ENCODE measurements at regions not wholly inside any gene's neighbourhood (a gene's known extent, or its start where the extent isn't known, plus 50 kb on each side); places are given as distances from the start of the nearest gene placed in this dataset.

DNA sequence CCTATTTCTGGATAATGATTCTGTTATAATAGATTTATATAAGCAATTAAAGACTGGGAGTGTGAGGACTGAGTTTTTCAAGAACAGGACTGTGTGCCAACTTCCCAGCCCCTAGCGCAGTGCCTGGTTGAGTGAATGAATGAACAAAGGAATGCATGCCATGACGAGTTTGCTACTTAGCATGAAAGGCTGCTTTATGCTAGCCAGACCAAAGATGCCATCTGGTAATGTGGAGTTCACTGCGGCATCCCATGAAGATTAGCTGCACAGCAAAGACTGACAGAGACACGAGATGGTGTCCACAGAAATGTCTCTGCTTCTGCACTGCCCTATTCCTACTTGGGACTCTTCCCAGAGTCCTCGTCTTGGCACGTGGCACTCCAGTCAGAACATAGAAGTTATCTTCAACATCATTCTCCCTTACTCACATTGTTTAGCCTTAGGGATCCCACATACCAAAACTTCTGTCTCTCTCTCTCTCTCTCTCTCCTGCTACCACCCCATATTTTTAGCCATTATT, 283.9 kb upstream of the CTNNB1 start:
- DNase-seq (ENCODE audit: low read depth) = no peak
- TF ChIP-seq, protein P1, sequence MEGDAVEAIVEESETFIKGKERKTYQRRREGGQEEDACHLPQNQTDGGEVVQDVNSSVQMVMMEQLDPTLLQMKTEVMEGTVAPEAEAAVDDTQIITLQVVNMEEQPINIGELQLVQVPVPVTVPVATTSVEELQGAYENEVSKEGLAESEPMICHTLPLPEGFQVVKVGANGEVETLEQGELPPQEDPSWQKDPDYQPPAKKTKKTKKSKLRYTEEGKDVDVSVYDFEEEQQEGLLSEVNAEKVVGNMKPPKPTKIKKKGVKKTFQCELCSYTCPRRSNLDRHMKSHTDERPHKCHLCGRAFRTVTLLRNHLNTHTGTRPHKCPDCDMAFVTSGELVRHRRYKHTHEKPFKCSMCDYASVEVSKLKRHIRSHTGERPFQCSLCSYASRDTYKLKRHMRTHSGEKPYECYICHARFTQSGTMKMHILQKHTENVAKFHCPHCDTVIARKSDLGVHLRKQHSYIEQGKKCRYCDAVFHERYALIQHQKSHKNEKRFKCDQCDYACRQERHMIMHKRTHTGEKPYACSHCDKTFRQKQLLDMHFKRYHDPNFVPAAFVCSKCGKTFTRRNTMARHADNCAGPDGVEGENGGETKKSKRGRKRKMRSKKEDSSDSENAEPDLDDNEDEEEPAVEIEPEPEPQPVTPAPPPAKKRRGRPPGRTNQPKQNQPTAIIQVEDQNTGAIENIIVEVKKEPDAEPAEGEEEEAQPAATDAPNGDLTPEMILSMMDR (conservative IDR thresholded peaks at IDR 0.05; ENCODE audit: low read depth, low read length) = no peak
- H3K4me3 ChIP-seq (ENCODE audit: low read depth, low read length) = no peak overlapping the region

DNA sequence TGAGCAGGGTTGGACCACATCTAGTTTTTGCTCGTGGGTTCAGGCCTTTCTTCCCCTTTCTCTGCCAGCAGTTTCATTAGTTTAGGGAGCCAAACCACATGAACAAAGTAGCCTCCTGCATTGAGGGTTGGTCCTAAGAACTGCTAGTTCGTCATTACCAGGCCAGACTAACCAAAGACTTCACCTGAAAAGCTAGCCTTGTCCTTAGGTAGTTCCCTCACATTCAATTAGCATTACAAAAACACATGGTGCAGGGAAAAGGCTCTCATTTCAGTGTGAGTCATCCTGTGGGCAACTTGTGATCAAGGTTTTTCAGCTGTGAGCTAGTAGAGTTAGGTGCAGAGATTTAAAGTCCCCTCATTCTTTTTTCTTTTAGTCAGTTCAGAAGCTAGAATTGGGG, 279.3 kb upstream of the CTNNB1 start:
- peak; percentile 74 for DNase-seq (ENCODE audit: low read depth)
- no peak overlapping the region for H3K4me3 ChIP-seq (ENCODE audit: low read depth, low read length)
- TF ChIP-seq, protein P1 (conservative IDR thresholded peaks at IDR 0.05; ENCODE audit: low read depth, low read length) = no peak

DNA sequence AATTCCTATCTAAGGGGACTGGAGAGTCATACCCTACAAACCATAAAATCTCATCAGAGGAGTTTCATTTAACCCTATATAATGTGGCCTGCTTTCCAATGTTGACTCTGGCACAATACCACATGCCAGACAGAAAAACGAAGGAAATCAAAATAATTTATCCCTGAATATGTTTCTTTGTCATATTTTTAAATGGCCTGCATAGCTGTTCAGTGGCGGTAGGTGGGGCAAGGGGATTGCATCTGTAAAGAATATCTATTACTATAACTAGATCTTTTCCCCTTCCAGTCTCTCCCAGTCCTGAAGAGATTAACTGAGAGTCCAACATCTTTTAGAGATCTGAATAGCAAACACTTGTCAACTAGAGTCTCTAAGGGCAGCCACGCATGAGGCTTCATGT, 278.1 kb upstream of the CTNNB1 start:
- TF ChIP-seq, protein P1 (conservative IDR thresholded peaks at IDR 0.05; ENCODE audit: low read depth, low read length) = peak; percentile 11
- no peak for DNase-seq (ENCODE audit: low read depth)
- H3K4me3 ChIP-seq (ENCODE audit: low read depth, low read length) = no peak overlapping the region

DNA sequence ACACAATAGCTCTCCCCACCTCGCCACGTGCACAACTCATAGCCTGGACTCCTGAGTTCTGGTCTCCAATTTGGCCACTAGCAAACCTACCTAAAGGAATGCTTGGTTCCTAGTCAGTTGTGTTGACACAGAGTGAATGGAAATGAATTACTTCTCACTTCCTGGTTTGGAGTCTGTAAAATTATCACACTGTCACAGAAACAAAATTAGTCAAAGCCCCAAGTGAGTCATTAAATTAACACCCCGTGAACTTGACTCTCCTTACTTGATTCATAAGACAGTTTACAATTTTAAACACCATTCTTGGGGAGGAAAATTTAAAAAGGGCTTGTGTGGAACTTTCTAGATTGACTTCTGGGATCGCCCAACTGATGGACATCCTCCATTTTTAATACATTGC, 276.2 kb upstream of the CTNNB1 start:
- DNase-seq (ENCODE audit: low read depth) = no peak
- TF ChIP-seq, protein P1 (conservative IDR thresholded peaks at IDR 0.05; ENCODE audit: low read depth, low read length) = no peak
- H3K4me3 ChIP-seq (ENCODE audit: low read depth, low read length) = no peak overlapping the region

DNA sequence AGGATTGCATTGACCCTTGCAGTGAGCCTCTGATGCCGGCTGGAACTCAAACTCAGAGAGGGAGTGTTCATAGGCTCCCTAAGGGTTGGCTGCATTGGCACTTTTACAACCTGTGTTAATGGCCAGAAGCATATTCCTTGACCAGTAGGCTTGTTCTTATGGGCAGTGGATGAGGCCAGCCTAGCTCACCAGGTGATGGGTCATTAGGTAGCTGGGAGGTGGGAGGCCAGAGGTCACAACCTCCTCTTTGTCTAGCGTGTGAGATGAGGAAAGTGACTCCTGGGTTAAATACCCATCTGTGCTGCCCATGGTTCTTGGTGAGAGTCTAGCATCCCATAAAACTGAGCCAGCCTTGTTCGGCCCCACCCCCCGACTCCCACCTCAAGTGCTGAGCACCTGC, 275.7 kb upstream of the CTNNB1 start:
- TF ChIP-seq, protein P1 (conservative IDR thresholded peaks at IDR 0.05; ENCODE audit: low read depth, low read length) = no peak
- H3K4me3 ChIP-seq (ENCODE audit: low read depth, low read length) = no peak overlapping the region
- no peak for DNase-seq (ENCODE audit: low read depth)

DNA sequence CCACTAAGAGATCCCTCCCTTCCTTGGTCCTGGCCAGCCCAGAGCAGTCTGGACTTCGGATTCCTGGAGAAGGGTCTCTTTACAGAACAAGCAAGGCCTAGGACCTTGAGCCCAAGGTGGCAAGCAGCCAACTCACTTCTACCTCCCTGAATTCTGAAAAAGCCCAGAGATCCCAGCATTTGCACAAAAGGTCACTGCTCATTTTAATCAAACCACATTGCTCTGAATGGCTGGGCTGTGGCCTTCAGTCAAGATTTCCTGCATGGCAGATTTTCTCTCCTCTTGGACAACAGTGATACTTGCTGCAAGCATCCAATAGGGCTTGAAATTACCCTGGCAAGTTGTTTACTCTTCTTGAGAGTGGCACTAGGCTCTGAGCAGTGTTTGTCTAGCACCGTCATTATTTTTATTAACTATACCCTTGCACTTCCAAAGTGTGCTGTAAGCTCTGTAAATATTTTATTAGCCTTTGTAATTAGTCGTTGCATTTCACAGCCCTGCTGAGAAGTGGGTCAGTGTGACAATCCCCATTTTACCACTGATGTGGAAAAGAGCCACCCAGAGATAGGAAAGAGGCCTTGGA, 274.7 kb upstream of the CTNNB1 start:
- H3K4me3 ChIP-seq (ENCODE audit: low read depth, low read length) = no peak overlapping the region
- no peak for DNase-seq (ENCODE audit: low read depth)
- TF ChIP-seq, protein P1 (conservative IDR thresholded peaks at IDR 0.05; ENCODE audit: low read depth, low read length) = no peak

DNA sequence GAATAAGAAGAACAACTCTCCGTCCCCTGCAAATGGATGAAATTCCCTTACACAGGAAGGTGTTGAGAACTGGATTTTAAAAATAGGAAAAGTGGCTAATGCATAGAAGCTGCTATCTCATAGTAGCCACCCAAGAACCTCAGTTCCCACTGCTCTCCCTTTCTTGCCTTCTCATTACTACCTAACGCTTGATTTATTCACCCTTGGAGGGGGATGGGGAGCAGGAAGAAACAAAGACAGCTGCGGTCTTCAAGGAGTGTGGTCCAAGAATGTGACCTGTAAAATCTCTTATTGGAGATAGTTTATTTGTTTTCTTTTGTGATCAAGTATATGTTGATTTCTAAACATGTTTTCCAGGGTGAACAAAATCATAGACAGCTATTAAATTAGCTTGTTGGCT, 274.1 kb upstream of the CTNNB1 start:
- TF ChIP-seq, protein P1 (conservative IDR thresholded peaks at IDR 0.05; ENCODE audit: low read depth, low read length) = no peak
- DNase-seq (ENCODE audit: low read depth) = no peak

More for the DNA sequence above, 274.1 kb upstream of the CTNNB1 start:
- no peak overlapping the region for H3K4me3 ChIP-seq (ENCODE audit: low read depth, low read length)

Measured in choroid plexus epithelial cell (primary cell).